ENCODE measurements at regions not wholly inside any gene's neighbourhood (a gene's known extent, or its start where the extent isn't known, plus 50 kb on each side); places are given as distances from the start of the nearest gene placed in this dataset.

DNA sequence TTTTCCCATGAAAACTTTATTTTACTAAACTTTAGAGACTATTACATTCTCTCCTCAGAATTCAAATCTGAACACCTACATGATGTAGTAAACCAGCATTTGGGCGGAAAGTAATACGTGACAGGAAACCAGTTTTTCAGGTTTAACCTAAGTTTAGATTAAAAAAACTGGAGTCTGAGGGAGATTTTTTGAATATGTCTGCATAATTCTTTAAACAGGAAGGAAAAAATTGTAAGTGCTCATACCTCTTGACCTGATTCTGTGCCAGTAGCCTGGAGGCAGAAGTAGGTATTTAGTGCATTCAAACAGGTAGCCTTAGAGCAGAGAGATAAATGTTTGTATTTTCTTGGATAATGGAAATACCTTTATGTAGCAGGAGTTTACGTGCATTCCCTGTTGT is 224.3 kb downstream of the MDFIC start:
- TF ChIP-seq POLR2A (IDR thresholded peaks at IDR 0.05; ENCODE audit: low read length) = no peak
- no peak for TF ChIP-seq GATA1 (IDR thresholded peaks at IDR 0.05; ENCODE audit: low read depth, low read length)

Measured in erythroblast (primary cell).